HG03066 (cell line): ENCODE measurements at regions not wholly inside any gene's neighbourhood (a gene's known extent, or its start where the extent isn't known, plus 50 kb on each side); places are given as distances from the start of the nearest gene placed in this dataset.

Experiments
- ATAC-seq: cut with Tn5 transposase; IDR thresholded peaks from one replicate; pipeline ENCODE4 v1.9.1; 2021; ENCODE audit warnings: low read depth; ENCODE audit not compliant: unreplicated experiment

GRCh38 chr11:92685049-92685448, 284.4 kb upstream of the MTNR1B start:
- ATAC-seq: no peak

GRCh38 chr11:92687724-92688123, 281.7 kb upstream of the MTNR1B start:
- ATAC-seq: no peak

- no peak for ATAC-seq
Measured at GRCh38 chr11:92688416-92688815, 281.0 kb upstream of the MTNR1B start.

GRCh38 chr11:92692826-92693546, 276.5 kb upstream of the MTNR1B start:
- ATAC-seq: no peak

GRCh38 chr11:92696076-92696475, 273.4 kb upstream of the MTNR1B start:
- ATAC-seq: no peak

GRCh38 chr11:92697461-92698312, 271.8 kb upstream of the MTNR1B start:
- no peak for ATAC-seq

GRCh38 chr11:92698742-92699141, 270.7 kb upstream of the MTNR1B start:
- ATAC-seq: no peak

- ATAC-seq: no peak
Measured at GRCh38 chr11:92702037-92702804, 267.2 kb upstream of the MTNR1B start.

- no peak for ATAC-seq
Measured at GRCh38 chr11:92702805-92703448, 266.5 kb upstream of the MTNR1B start.

- no peak for ATAC-seq
Measured at GRCh38 chr11:92703449-92703830, 266.0 kb upstream of the MTNR1B start.

- ATAC-seq: no peak
Measured at GRCh38 chr11:92707173-92707619, 262.3 kb upstream of the MTNR1B start.

GRCh38 chr11:92707665-92708064, 261.8 kb upstream of the MTNR1B start:
- ATAC-seq: no peak

- ATAC-seq: no peak
Measured at GRCh38 chr11:92709329-92709728, 260.1 kb upstream of the MTNR1B start.

- ATAC-seq: no peak
Measured at GRCh38 chr11:92711926-92712325, 257.5 kb upstream of the MTNR1B start.

GRCh38 chr11:92714111-92714510, 255.3 kb upstream of the MTNR1B start:
- ATAC-seq: no peak

GRCh38 chr11:92717240-92717639, 252.2 kb upstream of the MTNR1B start:
- no peak for ATAC-seq

GRCh38 chr11:92720385-92720784, 249.1 kb upstream of the MTNR1B start:
- ATAC-seq: no peak

- ATAC-seq: no peak
Measured at GRCh38 chr11:92725352-92725751, 244.1 kb upstream of the MTNR1B start.

- ATAC-seq: no peak
Measured at GRCh38 chr11:92727123-92727522, 242.3 kb upstream of the MTNR1B start.

- no peak for ATAC-seq
Measured at GRCh38 chr11:92727769-92728168, 241.7 kb upstream of the MTNR1B start.

GRCh38 chr11:92728628-92729027, 240.8 kb upstream of the MTNR1B start:
- ATAC-seq: no peak
